K562 (cell line): ENCODE measurements at regions not wholly inside any gene's neighbourhood (a gene's known extent, or its start where the extent isn't known, plus 50 kb on each side); places are given as distances from the start of the nearest gene placed in this dataset.

Experiments
- GTF2E2 ChIP-seq: fragments of 200-800 bp; sonication (Bioruptor generic); IDR thresholded peaks from 2 replicates; pipeline ENCODE4 v1.6.1; 2016; ENCODE audit warnings: missing genetic modification characterization, missing compliant biosample characterization
- HDAC1 ChIP-seq, 2 experiments: fragments of 450-650 bp; IDR thresholded peaks; 2 replicates each; pipeline ENCODE4 v1.6.1; 2016 to 2017; ENCODE audit warnings: inconsistent platforms in 1 of 2, mild to moderate bottlenecking in 1 of 2, moderate library complexity in 1 of 2
- NFYB ChIP-seq: IDR thresholded peaks from 2 replicates; pipeline ENCODE4 v1.6.1; 2011; ENCODE audit warnings: mild to moderate bottlenecking, moderate library complexity; ENCODE audit not compliant: insufficient read length; ENCODE audit errors: extremely low read depth
- PHF8 ChIP-seq: fragments of 200-600 bp; sonication (generic); IDR thresholded peaks from 2 replicates; pipeline ENCODE4 v1.6.1; 2012; ENCODE audit warnings: mixed run types, mild to moderate bottlenecking, inconsistent platforms, low read length, moderate library complexity, borderline replicate concordance
- POLR2A ChIP-seq: fragments of 450-650 bp; conservative IDR thresholded peaks from 2 replicates; pipeline ENCODE4 v1.6.1; 2016
- SMARCC2 ChIP-seq: fragments of 450-650 bp; IDR thresholded peaks from 2 replicates; pipeline ENCODE4 v1.6.1; 2017; ENCODE audit warnings: antibody characterized with exemption, moderate library complexity, mild to moderate bottlenecking, low read depth
- TAF15 ChIP-seq: fragments of 200-400 bp; formaldehyde crosslinking; IDR thresholded peaks from 2 replicates; pipeline ENCODE4 v1.6.1; 2017; ENCODE audit warnings: mild to moderate bottlenecking, low read depth, low read length, moderate library complexity
- TF ChIP-seq, protein P1 (sequence below), 3 experiments: IDR thresholded peaks in 2 of 3; conservative IDR thresholded peaks in 1 of 3; 2 replicates each; pipeline ENCODE4 v1.5.1; 2011 to 2012; ENCODE audit warnings: low read length in 3 of 3, mild to moderate bottlenecking in 3 of 3, control low read depth in 2 of 3, improper control_type of control experiment in 1 of 3, inconsistent platforms in 1 of 3, low read depth in 1 of 3, mixed read lengths in 1 of 3, moderate library complexity in 1 of 3; ENCODE audit not compliant: insufficient read depth in 2 of 3

DNA sequence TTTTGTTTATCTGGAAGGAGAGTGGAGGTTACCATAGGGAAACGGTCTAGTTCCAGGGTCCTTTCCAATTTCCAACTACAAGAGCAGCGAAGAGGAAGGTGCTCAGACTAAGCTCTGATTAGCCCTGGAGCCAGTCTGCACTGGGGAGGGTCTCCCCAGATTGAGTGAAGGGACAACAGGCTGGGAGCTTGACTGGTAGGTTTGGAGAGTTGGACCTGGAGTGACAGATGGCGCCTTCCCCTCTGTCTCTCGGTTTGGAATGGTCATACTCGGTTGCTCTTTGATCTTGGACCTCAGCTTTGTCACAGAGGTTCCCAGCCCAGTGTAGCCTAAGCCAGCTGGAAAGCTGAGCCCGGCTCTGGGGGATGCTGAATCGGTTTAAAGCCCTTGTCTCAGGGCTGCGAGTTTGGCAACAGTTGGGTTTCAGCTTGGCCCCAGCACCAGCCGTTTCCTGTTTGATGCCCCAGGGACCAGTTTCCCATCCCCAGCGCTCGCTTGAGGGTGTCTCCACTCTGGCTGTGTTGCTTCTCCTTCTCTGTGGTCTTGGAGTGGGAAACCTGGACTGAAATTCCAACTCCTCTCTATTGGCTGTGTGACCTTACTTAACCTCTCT, 53.1 kb upstream of the ULK4 start:
- no peak for TF ChIP-seq HDAC1 (IDR thresholded peaks at IDR 0.05)
- no peak for TF ChIP-seq NFYB
- TF ChIP-seq TAF15 = no peak
- TF ChIP-seq, protein P1, sequence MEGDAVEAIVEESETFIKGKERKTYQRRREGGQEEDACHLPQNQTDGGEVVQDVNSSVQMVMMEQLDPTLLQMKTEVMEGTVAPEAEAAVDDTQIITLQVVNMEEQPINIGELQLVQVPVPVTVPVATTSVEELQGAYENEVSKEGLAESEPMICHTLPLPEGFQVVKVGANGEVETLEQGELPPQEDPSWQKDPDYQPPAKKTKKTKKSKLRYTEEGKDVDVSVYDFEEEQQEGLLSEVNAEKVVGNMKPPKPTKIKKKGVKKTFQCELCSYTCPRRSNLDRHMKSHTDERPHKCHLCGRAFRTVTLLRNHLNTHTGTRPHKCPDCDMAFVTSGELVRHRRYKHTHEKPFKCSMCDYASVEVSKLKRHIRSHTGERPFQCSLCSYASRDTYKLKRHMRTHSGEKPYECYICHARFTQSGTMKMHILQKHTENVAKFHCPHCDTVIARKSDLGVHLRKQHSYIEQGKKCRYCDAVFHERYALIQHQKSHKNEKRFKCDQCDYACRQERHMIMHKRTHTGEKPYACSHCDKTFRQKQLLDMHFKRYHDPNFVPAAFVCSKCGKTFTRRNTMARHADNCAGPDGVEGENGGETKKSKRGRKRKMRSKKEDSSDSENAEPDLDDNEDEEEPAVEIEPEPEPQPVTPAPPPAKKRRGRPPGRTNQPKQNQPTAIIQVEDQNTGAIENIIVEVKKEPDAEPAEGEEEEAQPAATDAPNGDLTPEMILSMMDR (IDR thresholded peaks at IDR 0.05 in 2 of 3, conservative IDR thresholded peaks at IDR 0.05 in 1 of 3; ENCODE audit: insufficient read depth in 2 of 3, low read depth in 1 of 3, low read length in 3 of 3) = no peak
- no peak for TF ChIP-seq SMARCC2
- no peak for TF ChIP-seq POLR2A
- no peak for TF ChIP-seq GTF2E2 (tag)
- TF ChIP-seq PHF8 = no peak
